Bone marrow (tissue), 2 donors: ENCODE measurements at regions not wholly inside any gene's neighbourhood (a gene's known extent, or its start where the extent isn't known, plus 50 kb on each side); places are given as distances from the start of the nearest gene placed in this dataset.

Source experiments
- DNase-seq, 2 donors: peaks; one replicate each; lab custom pipeline; 2025; lab: John Stamatoyannopoulos, UW

GRCh38 chr17:55634702-55635101, 88.0 kb downstream of the TMEM100 start:
- no peak for DNase-seq

GRCh38 chr17:55632893-55633292, 89.8 kb downstream of the TMEM100 start:
- no peak for DNase-seq

- DNase-seq = no peak
Measured at GRCh38 chr17:55632236-55632635, 90.4 kb downstream of the TMEM100 start.

- DNase-seq = no peak
Measured at GRCh38 chr17:55629995-55630394, 92.7 kb downstream of the TMEM100 start.

GRCh38 chr17:55625521-55625920, 97.1 kb downstream of the TMEM100 start:
- no peak for DNase-seq

GRCh38 chr17:55624772-55625433, 97.8 kb downstream of the TMEM100 start:
- no peak for DNase-seq

GRCh38 chr17:55622547-55622946, 100.1 kb downstream of the TMEM100 start:
- DNase-seq = no peak

- no peak for DNase-seq
Measured at GRCh38 chr17:55620945-55621344, 101.7 kb downstream of the TMEM100 start.

GRCh38 chr17:55620023-55620422, 102.6 kb downstream of the TMEM100 start:
- no peak for DNase-seq

GRCh38 chr17:55617441-55617840, 105.2 kb downstream of the TMEM100 start:
- no peak for DNase-seq

- DNase-seq = no peak
Measured at GRCh38 chr17:55614061-55614460, 102.8 kb upstream of the SMIM36 start.

GRCh38 chr17:55612691-55613141, 101.5 kb upstream of the SMIM36 start:
- DNase-seq = no peak

- DNase-seq = no peak
Measured at GRCh38 chr17:55607731-55608341, 96.6 kb upstream of the SMIM36 start.

- DNase-seq = no peak
Measured at GRCh38 chr17:55606488-55606815, 95.2 kb upstream of the SMIM36 start.

GRCh38 chr17:55605705-55606487, 94.6 kb upstream of the SMIM36 start:
- DNase-seq = no peak

- no peak for DNase-seq
Measured at GRCh38 chr17:55601874-55602364, 90.7 kb upstream of the SMIM36 start.

GRCh38 chr17:55598495-55598894, 87.2 kb upstream of the SMIM36 start:
- DNase-seq = no peak

GRCh38 chr17:55588446-55589242, 77.4 kb upstream of the SMIM36 start:
- no peak for DNase-seq

GRCh38 chr17:55587608-55588139, 76.4 kb upstream of the SMIM36 start:
- DNase-seq = no peak

GRCh38 chr17:55585629-55586028, 74.4 kb upstream of the SMIM36 start:
- DNase-seq = no peak

GRCh38 chr17:55584861-55585260, 73.6 kb upstream of the SMIM36 start:
- DNase-seq = no peak
